WTC11 (cell line): ENCODE measurements at regions not wholly inside any gene's neighbourhood (a gene's known extent, or its start where the extent isn't known, plus 50 kb on each side); places are given as distances from the start of the nearest gene placed in this dataset.

Experiments
- CREB1 ChIP-seq: sonication (generic); formaldehyde crosslinking; IDR thresholded peaks from 2 replicates; pipeline ENCODE4 v1.8.0; 2023; ENCODE audit warnings: mild to moderate bottlenecking, missing genetic modification reagents
- E2F4 ChIP-seq: sonication (generic); formaldehyde crosslinking; IDR thresholded peaks from 2 replicates; pipeline ENCODE4 v1.8.1; 2022; ENCODE audit warnings: low read depth, mild to moderate bottlenecking, moderate library complexity, missing genetic modification reagents, borderline replicate concordance
- MAX ChIP-seq: sonication (generic); formaldehyde crosslinking; IDR thresholded peaks from 2 replicates; pipeline ENCODE4 v1.8.0; 2022; ENCODE audit warnings: mild to moderate bottlenecking, missing genetic modification reagents
- NR2C2 ChIP-seq: sonication (generic); formaldehyde crosslinking; IDR thresholded peaks from 2 replicates; pipeline ENCODE4 v1.8.0; 2022; ENCODE audit warnings: mild to moderate bottlenecking, missing genetic modification reagents
- NR3C1 ChIP-seq: sonication (generic); formaldehyde crosslinking; conservative IDR thresholded peaks from 2 replicates; pipeline ENCODE4 v1.8.1; 2023; ENCODE audit warnings: low read depth, mild to moderate bottlenecking, missing genetic modification reagents
- ZNF416 ChIP-seq: fragments of 250-450 bp; sonication (Bioruptor Pico); IDR thresholded peaks from 2 replicates; pipeline ENCODE4 v1.9.0; 2021; ENCODE audit warnings: mild to moderate bottlenecking, inconsistent platforms
- TF ChIP-seq, protein P1 (sequence below): fragments of 200-600 bp; IDR thresholded peaks from 2 replicates; pipeline ENCODE4 v1.8.0; 2022; ENCODE audit warnings: antibody characterized with exemption
- TF ChIP-seq, protein P2 (sequence below): sonication (generic); formaldehyde crosslinking; IDR thresholded peaks from 2 replicates; pipeline ENCODE4 v1.8.0; 2022; ENCODE audit warnings: missing genetic modification reagents

DNA sequence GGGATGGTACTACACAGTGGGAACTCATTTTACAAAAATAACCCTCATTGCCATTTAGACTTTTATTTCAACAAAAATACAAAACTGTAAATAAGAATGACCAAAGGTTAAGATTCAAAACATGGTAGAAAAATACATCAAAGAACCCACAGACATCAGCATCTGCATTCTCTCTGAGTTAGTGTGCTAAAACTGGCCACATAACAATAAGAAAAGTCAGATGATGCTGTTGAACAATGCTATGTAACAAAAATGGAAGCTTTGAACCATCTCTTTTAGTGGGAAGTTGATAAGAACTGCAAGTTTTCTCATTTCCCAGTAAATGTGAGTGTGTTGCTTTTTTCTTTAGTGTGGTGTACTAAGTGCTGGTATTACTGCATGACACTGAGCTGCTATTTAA lies 888.4 kb upstream of the EPHA5 start:
- TF ChIP-seq, protein P1, sequence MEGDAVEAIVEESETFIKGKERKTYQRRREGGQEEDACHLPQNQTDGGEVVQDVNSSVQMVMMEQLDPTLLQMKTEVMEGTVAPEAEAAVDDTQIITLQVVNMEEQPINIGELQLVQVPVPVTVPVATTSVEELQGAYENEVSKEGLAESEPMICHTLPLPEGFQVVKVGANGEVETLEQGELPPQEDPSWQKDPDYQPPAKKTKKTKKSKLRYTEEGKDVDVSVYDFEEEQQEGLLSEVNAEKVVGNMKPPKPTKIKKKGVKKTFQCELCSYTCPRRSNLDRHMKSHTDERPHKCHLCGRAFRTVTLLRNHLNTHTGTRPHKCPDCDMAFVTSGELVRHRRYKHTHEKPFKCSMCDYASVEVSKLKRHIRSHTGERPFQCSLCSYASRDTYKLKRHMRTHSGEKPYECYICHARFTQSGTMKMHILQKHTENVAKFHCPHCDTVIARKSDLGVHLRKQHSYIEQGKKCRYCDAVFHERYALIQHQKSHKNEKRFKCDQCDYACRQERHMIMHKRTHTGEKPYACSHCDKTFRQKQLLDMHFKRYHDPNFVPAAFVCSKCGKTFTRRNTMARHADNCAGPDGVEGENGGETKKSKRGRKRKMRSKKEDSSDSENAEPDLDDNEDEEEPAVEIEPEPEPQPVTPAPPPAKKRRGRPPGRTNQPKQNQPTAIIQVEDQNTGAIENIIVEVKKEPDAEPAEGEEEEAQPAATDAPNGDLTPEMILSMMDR, result no peak
- no peak for TF ChIP-seq CREB1 (CRISPR knock-in tag)
- TF ChIP-seq E2F4 (CRISPR knock-in tag), result no peak
- TF ChIP-seq, protein P2, sequence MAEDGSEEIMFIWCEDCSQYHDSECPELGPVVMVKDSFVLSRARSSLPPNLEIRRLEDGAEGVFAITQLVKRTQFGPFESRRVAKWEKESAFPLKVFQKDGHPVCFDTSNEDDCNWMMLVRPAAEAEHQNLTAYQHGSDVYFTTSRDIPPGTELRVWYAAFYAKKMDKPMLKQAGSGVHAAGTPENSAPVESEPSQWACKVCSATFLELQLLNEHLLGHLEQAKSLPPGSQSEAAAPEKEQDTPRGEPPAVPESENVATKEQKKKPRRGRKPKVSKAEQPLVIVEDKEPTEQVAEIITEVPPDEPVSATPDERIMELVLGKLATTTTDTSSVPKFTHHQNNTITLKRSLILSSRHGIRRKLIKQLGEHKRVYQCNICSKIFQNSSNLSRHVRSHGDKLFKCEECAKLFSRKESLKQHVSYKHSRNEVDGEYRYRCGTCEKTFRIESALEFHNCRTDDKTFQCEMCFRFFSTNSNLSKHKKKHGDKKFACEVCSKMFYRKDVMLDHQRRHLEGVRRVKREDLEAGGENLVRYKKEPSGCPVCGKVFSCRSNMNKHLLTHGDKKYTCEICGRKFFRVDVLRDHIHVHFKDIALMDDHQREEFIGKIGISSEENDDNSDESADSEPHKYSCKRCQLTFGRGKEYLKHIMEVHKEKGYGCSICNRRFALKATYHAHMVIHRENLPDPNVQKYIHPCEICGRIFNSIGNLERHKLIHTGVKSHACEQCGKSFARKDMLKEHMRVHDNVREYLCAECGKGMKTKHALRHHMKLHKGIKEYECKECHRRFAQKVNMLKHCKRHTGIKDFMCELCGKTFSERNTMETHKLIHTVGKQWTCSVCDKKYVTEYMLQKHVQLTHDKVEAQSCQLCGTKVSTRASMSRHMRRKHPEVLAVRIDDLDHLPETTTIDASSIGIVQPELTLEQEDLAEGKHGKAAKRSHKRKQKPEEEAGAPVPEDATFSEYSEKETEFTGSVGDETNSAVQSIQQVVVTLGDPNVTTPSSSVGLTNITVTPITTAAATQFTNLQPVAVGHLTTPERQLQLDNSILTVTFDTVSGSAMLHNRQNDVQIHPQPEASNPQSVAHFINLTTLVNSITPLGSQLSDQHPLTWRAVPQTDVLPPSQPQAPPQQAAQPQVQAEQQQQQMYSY (CRISPR knock-in tag), result no peak
- no peak for TF ChIP-seq ZNF416
- TF ChIP-seq MAX (CRISPR knock-in tag), result no peak
- no peak for TF ChIP-seq NR2C2 (CRISPR knock-in tag)
- TF ChIP-seq NR3C1 (CRISPR knock-in tag), result no peak
